Common myeloid progenitor, CD34-positive (primary cell): ENCODE measurements at regions not wholly inside any gene's neighbourhood (a gene's known extent, or its start where the extent isn't known, plus 50 kb on each side); places are given as distances from the start of the nearest gene placed in this dataset.

Experiments used
- CTCF ChIA-PET: fragments of 350-600 bp; sonication (Branson Sonifier 250); formaldehyde crosslinking; loops from one replicate; lab custom pipeline; 2021; ENCODE audit warnings: antibody characterized with exemption; lab: Charles Lee
- POLR2A ChIA-PET: fragments of 350-600 bp; sonication (Branson Sonifier 250); formaldehyde crosslinking; loops from one replicate; lab custom pipeline; 2021; ENCODE audit warnings: antibody characterized with exemption; lab: Charles Lee
- DNase-seq, 3 donors: peaks; one replicate each; pipeline versions ENCODE4 v3.0.0 to v3.0.0-alpha.2; 2013
- H3K27ac ChIP-seq, 2 experiments: 1 replicate in 1 of 2; 2 replicates in 1 of 2; pipeline ENCODE4 v1.7.0; 2013; ENCODE audit warnings: inconsistent platforms in 2 of 2, low read length in 2 of 2, mild to moderate bottlenecking in 2 of 2, low read depth in 1 of 2, moderate library complexity in 1 of 2; ENCODE audit not compliant: severe bottlenecking in 2 of 2, insufficient read depth in 1 of 2, poor library complexity in 1 of 2
- H3K27me3 ChIP-seq, 5 experiments: replicated peaks in 2 of 5; 1 replicate in 3 of 5; 2 replicates in 2 of 5; pipeline versions ENCODE4 v1.6.1 to v1.7.0; 2013; ENCODE audit warnings: low read length in 4 of 5, mild to moderate bottlenecking in 2 of 5, moderate library complexity in 2 of 5, inconsistent platforms in 1 of 5; ENCODE audit not compliant: insufficient read depth in 5 of 5, control insufficient read depth in 4 of 5
- H3K36me3 ChIP-seq, 4 experiments: 1 replicate in 2 of 4; 2 replicates in 2 of 4; pipeline versions ENCODE4 v1.6.1 to v1.7.0; 2013; ENCODE audit warnings: low read length in 3 of 4, control low read depth in 1 of 4, mild to moderate bottlenecking in 1 of 4; ENCODE audit not compliant: control insufficient read depth in 4 of 4, insufficient read depth in 4 of 4
- H3K4me1 ChIP-seq, 4 experiments: 1 replicate in 3 of 4; 2 replicates in 1 of 4; pipeline versions ENCODE4 v1.6.1 to v1.7.1; 2013; ENCODE audit warnings: low read length in 3 of 4, mild to moderate bottlenecking in 3 of 4, control low read depth in 1 of 4, inconsistent platforms in 1 of 4, moderate library complexity in 1 of 4; ENCODE audit not compliant: control insufficient read depth in 4 of 4, insufficient read depth in 4 of 4; ENCODE audit errors: control extremely low read depth in 1 of 4
- H3K4me3 ChIP-seq, 7 experiments: 1 replicate in 4 of 7; 2 replicates in 3 of 7; pipeline versions ENCODE4 v1.5.1 to v1.7.0; 2013; ENCODE audit warnings: mild to moderate bottlenecking in 7 of 7, low read length in 6 of 7, moderate library complexity in 6 of 7, inconsistent platforms in 2 of 7, low read depth in 2 of 7, control low read depth in 1 of 7; ENCODE audit not compliant: insufficient read depth in 4 of 7, control insufficient read depth in 1 of 7; ENCODE audit errors: extremely low read depth in 1 of 7
- H3K9me3 ChIP-seq, 5 experiments: 1 replicate in 4 of 5; 2 replicates in 1 of 5; pipeline versions ENCODE4 v1.6.1 to v1.7.1; 2013; ENCODE audit warnings: low read length in 4 of 5, mild to moderate bottlenecking in 2 of 5, inconsistent platforms in 1 of 5, low read depth in 1 of 5, moderate library complexity in 1 of 5; ENCODE audit not compliant: control insufficient read depth in 4 of 5, insufficient read depth in 2 of 5; ENCODE audit errors: control extremely low read depth in 1 of 5
- WGBS: methylation state at CpG from one replicate; pipeline ENCODE4 v1.1.5; 2013; ENCODE audit not compliant: insufficient coverage; 5-methylcytosine and 5-hydroxymethylcytosine counted together

- Histone ChIP-seq H3K27ac (no peak overlapping the region), H3K4me3 (no peak overlapping the region), H3K36me3 (no peaks in the 10 kb centered on the region), H3K27me3 (peaks cover 0 to 3% (median 0%) of the 10 kb centered on the region in 5 experiments), H3K4me1 (no peaks in the 10 kb centered on the region), H3K9me3 (no peaks in the 10 kb centered on the region)
- WGBS = 79% methylated on average over 2 of the region's 2 CpGs
- POLR2A ChIA-PET = no interaction called here
- DNase-seq = no peak
- CTCF ChIA-PET = no interaction called here
Measured at GRCh38 chr5:114010362-114010761, 351.5 kb upstream of the KCNN2 start.

DNA sequence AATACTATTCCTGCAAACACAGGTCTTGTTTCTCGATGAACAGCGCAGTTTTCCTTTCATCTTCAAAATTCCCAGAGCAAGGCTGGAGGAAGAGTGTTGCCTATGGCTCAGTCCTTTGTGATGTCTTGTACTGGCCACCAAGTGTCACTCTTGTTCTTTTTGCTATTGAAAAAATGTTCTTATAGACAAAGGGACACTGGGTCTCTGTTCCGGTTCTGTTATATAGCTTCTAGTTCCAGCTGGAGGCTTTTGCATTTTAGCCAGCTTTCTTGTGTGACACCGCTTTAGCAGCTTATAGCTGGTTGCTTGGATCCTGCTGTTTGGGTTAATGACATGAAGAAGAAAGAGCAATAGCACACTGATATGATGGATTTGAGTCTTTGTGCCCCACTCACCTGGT is 343.7 kb upstream of the KCNN2 start:
- CTCF ChIA-PET = no interaction called here
- POLR2A ChIA-PET = no interaction called here
- 79% methylated on average over 4 of the region's 4 CpGs for WGBS
- Histone ChIP-seq H3K36me3 (no peaks in the 10 kb centered on the region), H3K9me3 (no peaks in the 10 kb centered on the region), H3K27me3 (peaks cover 0 to 6% (median 0%) of the 10 kb centered on the region in 5 experiments), H3K4me3 (no peak overlapping the region), H3K27ac (no peak overlapping the region), H3K4me1 (no peaks in the 10 kb centered on the region)
- DNase-seq = no peak

DNA sequence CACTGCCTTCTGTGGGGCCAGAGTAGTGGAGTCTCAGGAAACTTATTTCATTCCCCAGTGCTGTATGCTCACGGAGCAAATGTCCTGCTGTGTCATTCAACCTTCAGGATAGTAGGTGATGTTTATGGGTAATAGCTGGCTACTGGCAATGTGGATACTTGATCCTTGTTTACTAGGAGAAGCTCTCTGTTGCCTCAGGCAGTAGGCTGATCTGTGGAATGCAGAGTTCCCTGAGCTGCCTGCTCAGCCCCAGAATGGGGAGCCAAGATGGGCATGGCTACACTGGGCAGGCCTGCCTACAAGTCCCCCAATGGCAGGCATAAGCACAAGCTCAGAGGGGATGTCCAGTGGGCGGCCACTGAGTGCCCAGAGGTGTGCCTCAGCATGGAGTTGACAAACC is 323.1 kb upstream of the KCNN2 start:
- Histone ChIP-seq H3K9me3 (peaks cover 0 to 1% (median 0%) of the 10 kb centered on the region in 5 experiments), H3K4me1 (no peaks in the 10 kb centered on the region), H3K27me3 (no peaks in the 10 kb centered on the region), H3K27ac (no peak overlapping the region), H3K4me3 (no peak overlapping the region), H3K36me3 (no peaks in the 10 kb centered on the region)
- no peak for DNase-seq
- ChIA-PET CTCF (no interaction called here), POLR2A (no interaction called here)
- WGBS = 90% methylated on average over 1 of the region's 2 CpGs

DNA sequence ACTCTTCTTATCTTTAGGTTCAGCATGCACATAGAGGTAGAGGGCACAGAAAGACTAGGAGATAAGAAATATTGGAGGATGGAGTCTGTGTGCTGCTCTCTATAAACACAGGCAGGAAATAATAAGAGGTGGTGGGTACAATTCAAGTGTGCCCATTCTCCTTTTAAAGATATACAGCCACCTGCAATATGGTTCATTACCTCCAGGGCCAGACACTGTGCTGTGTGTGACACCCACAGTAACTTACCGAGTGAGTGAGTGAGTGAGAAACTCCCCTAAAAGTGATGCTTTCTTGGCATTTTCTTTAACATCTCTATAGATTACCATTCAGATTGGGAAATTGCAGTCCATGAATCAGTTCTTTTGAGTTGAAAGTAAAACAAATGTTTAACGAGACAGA is 311.8 kb upstream of the KCNN2 start:
- ChIA-PET CTCF (no interaction called here), POLR2A (no interaction called here)
- H3K9me3 ChIP-seq = no peaks in the 10 kb centered on the region
- no peaks in the 10 kb centered on the region for H3K36me3 ChIP-seq
- no peaks in the 10 kb centered on the region for H3K4me1 ChIP-seq
- no peak for DNase-seq
- H3K27me3 ChIP-seq = peaks cover 3 to 29% (median 13%) of the 10 kb centered on the region in 5 experiments
- WGBS = no CpG with 5 or more reads among the region's 2 CpGs
- no peak overlapping the region for H3K27ac ChIP-seq
- no peak overlapping the region for H3K4me3 ChIP-seq

GRCh38 chr5:114053372-114053771 is 308.5 kb upstream of the KCNN2 start:
- Histone ChIP-seq H3K9me3 (no peaks in the 10 kb centered on the region), H3K4me3 (no peak overlapping the region), H3K27ac (no peak overlapping the region), H3K27me3 (peaks cover 14 to 61% (median 27%) of the 10 kb centered on the region in 5 experiments), H3K4me1 (peaks cover 0 to 10% (median 4%) of the 10 kb centered on the region in 4 experiments), H3K36me3 (no peaks in the 10 kb centered on the region)
- ChIA-PET POLR2A (no interaction called here), CTCF (no interaction called here)
- WGBS = 80% methylated on average over 4 of the region's 4 CpGs
- DNase-seq = no peak

- Histone ChIP-seq H3K4me3 (no peak overlapping the region), H3K4me1 (peaks cover 0 to 10% (median 4%) of the 10 kb centered on the region in 4 experiments), H3K9me3 (no peaks in the 10 kb centered on the region), H3K27ac (no peak overlapping the region), H3K27me3 (peaks cover 14 to 70% (median 30%) of the 10 kb centered on the region in 5 experiments), H3K36me3 (no peaks in the 10 kb centered on the region)
- ChIA-PET POLR2A (no interaction called here), CTCF (no interaction called here)
- no peak for DNase-seq
- 70% methylated on average over 3 of the region's 3 CpGs for WGBS
Measured at GRCh38 chr5:114054594-114054993, 307.3 kb upstream of the KCNN2 start.

- DNase-seq = peak in 1 of 3 donors; percentile 3
- under 1% methylated on average over 57 of the region's 60 CpGs for WGBS
- POLR2A ChIA-PET = no interaction called here
Measured at GRCh38 chr5:114055318-114056184, 306.3 kb upstream of the KCNN2 start.

More at GRCh38 chr5:114055318-114056184, 306.3 kb upstream of the KCNN2 start:
- H3K36me3 ChIP-seq = no peaks in the 10 kb centered on the region
- H3K27ac ChIP-seq = no peak overlapping the region
- CTCF ChIA-PET = no interaction called here
- peaks cover 0 to 10% (median 4%) of the 10 kb centered on the region in 4 experiments for H3K4me1 ChIP-seq
- H3K27me3 ChIP-seq = peaks cover 14 to 73% (median 30%) of the 10 kb centered on the region in 5 experiments
- no peaks in the 10 kb centered on the region for H3K9me3 ChIP-seq
- peak overlapping the region in 3 of 7 experiments; percentile 27 to 39 (median 31) for H3K4me3 ChIP-seq
